Urothelium cell line (cell line): ENCODE measurements at regions not wholly inside any gene's neighbourhood (a gene's known extent, or its start where the extent isn't known, plus 50 kb on each side); places are given as distances from the start of the nearest gene placed in this dataset.

Experiments
- DNase-seq: peaks from one replicate; pipeline ENCODE4 v3.0.0; 2011; ENCODE audit warnings: low spot score, mixed read lengths
- FAIRE-seq: peaks from 2 replicates; lab custom pipeline; 2011; peaks lifted over from hg19 to GRCh38; lab: Jason Lieb, UNC

- no peak for DNase-seq
- FAIRE-seq = no peak
Observed at GRCh38 chr12:24195063-24195462, 245.6 kb upstream of the SOX5 start.

- DNase-seq (no peak), FAIRE-seq (no peak)
Observed at GRCh38 chr12:24191117-24191516, 241.6 kb upstream of the SOX5 start.

GRCh38 chr12:24185782-24186181 lies 236.3 kb upstream of the SOX5 start:
- DNase-seq (no peak), FAIRE-seq (no peak)

- FAIRE-seq (no peak), DNase-seq (no peak)
Observed at GRCh38 chr12:24177889-24178288, 228.4 kb upstream of the SOX5 start.

GRCh38 chr12:24175929-24176328 lies 226.5 kb upstream of the SOX5 start:
- no peak for DNase-seq
- no peak for FAIRE-seq

- FAIRE-seq (no peak), DNase-seq (no peak)
Observed at GRCh38 chr12:24175284-24175683, 225.8 kb upstream of the SOX5 start.

GRCh38 chr12:24173067-24173466 lies 223.6 kb upstream of the SOX5 start:
- DNase-seq (no peak), FAIRE-seq (no peak)

GRCh38 chr12:24172773-24173066 lies 223.2 kb upstream of the SOX5 start:
- FAIRE-seq = no peak
- no peak for DNase-seq

- FAIRE-seq (no peak), DNase-seq (no peak)
Observed at GRCh38 chr12:24172031-24172772, 222.7 kb upstream of the SOX5 start.

- DNase-seq = no peak
- no peak for FAIRE-seq
Observed at GRCh38 chr12:24155042-24155441, 205.6 kb upstream of the SOX5 start.

GRCh38 chr12:24153079-24153478 lies 203.6 kb upstream of the SOX5 start:
- no peak for FAIRE-seq
- no peak for DNase-seq

GRCh38 chr12:24152270-24152669 lies 202.8 kb upstream of the SOX5 start:
- no peak for FAIRE-seq
- no peak for DNase-seq

- DNase-seq (no peak), FAIRE-seq (no peak)
Observed at GRCh38 chr12:24143928-24144327, 194.5 kb upstream of the SOX5 start.

- FAIRE-seq = no peak
Observed at GRCh38 chr12:24139035-24139434, 189.6 kb upstream of the SOX5 start.

GRCh38 chr12:24138041-24138440 lies 188.6 kb upstream of the SOX5 start:
- FAIRE-seq (no peak), DNase-seq (no peak)

More at GRCh38 chr12:24139035-24139434, 189.6 kb upstream of the SOX5 start:
- no peak for DNase-seq

GRCh38 chr12:24135158-24135850 lies 185.8 kb upstream of the SOX5 start:
- no peak for DNase-seq
- no peak for FAIRE-seq

- FAIRE-seq = no peak
- DNase-seq = no peak
Observed at GRCh38 chr12:24134092-24134491, 184.6 kb upstream of the SOX5 start.

- FAIRE-seq (no peak), DNase-seq (no peak)
Observed at GRCh38 chr12:24133384-24133783, 183.9 kb upstream of the SOX5 start.

GRCh38 chr12:24127919-24128721 lies 178.7 kb upstream of the SOX5 start:
- no peak for FAIRE-seq
- DNase-seq = no peak

- DNase-seq (no peak), FAIRE-seq (no peak)
Observed at GRCh38 chr12:24125280-24125679, 175.8 kb upstream of the SOX5 start.

- DNase-seq (no peak), FAIRE-seq (no peak)
Observed at GRCh38 chr12:24121911-24122310, 172.4 kb upstream of the SOX5 start.

GRCh38 chr12:24118668-24119067 lies 169.2 kb upstream of the SOX5 start:
- FAIRE-seq (no peak), DNase-seq (no peak)
